NCI-H748 (cell line): ENCODE measurements at regions not wholly inside any gene's neighbourhood (a gene's known extent, or its start where the extent isn't known, plus 50 kb on each side); places are given as distances from the start of the nearest gene placed in this dataset.
"Not testable (repeated sequence)": the region's sequence is repeated elsewhere in the genome, so short reads cannot be mapped to it uniquely, and the experiment has no call there.

Experiments
- DNase-seq: peaks from one replicate; lab custom pipeline; 2025; ENCODE audit not compliant: unreplicated experiment; lab: John Stamatoyannopoulos, UW

- no peak for DNase-seq
Observed at GRCh38 chr3:103927896-103928295, 1438.8 kb upstream of the ALCAM start.

DNA sequence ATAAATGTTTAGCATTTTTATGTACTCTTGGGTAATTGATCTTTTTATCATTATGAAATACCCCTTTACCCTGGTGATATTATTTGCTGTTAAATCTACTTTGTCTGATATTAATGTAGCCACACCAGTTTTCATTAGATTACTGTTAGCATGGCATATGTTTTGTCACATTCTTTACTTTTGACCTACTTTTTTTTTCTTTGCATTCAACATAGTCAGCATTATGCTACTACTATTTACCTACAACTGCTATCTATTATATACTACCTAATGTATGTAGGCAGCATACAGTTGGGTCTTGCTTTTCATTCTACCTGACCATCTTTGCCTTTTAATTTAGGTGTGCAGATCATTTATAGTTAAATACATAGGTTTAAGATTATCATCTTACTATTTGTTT is 1429.6 kb upstream of the ALCAM start:
- no peak for DNase-seq

DNA sequence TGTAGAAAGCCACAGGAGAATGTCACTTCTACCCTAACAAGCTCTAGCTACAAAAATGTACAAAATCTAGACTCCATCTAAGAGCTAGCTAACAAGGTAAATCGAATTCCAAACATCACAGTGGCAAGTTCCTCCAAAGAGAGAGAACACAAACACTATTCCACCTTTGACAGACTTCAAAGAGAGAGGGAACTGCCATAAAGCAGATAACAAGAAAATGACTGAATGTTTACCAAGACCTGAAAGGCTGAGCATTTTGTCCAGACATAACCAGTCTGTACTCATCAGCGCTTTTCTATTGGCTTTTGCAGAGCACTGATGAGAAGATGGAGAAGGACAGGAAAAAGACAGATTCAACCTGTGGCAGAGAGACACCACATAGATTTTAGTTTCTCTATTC is 1419.6 kb upstream of the ALCAM start:
- no peak for DNase-seq

GRCh38 chr3:103949693-103950092 is 1417.0 kb upstream of the ALCAM start:
- DNase-seq, result no peak

DNA sequence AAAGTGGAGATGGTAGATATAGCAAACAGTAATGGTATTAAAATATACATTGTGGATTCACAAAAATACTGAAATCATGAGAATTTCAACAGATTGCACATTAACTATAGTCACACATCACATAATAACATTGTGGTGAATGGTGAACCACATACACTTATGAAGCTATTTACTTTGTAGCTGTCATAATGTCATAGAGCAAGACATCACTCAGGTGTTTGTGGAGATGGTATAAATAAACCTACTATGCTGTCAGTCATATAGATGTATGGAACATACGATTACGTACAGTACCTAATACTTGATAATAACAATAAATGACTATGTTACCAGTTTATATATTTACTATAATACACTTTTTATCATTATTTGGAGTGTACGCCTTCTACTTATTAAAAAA is 1416.0 kb upstream of the ALCAM start:
- DNase-seq, result no peak

DNA sequence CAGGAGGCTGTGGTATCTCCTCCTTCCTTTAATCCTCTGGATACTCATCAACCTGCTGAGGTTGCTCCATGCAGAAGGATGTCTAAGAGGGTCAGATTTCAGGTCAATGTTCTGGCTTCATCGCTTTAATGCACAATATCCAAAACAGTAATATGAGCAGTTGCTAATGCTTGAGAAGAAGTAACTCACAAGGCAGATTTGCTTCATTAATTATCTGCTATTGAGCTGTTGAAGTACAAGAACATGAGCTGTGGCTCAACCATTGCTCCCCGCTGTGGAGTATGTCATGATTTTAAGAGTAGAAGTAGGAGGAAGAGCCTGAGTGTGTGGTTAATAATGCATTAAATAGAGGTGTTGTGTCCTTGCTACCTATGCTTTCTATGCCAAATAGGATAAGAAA is 1412.9 kb upstream of the ALCAM start:
- DNase-seq, result no peak

DNA sequence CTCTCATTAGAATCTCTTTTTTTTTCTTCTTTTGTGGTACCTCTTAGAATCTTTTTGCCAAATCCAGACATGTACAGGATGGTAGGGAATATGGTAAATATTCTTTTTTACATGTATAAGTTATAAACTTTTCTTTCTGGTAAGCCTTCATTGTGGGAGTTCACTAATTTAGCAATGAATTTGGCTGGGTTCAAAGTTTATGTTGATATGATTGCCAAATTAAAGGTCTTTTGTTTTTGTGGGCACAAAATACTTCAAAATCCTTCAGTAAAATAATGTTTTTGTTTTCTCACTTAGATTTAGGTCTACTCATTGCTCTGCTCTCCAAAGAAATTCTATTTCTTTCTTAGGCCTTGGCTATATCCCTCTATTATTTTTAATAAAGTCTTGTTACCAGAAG is 1405.9 kb upstream of the ALCAM start:
- DNase-seq, result no peak

- peak; percentile 38 for DNase-seq
Observed at GRCh38 chr3:103963599-103963998, 1403.1 kb upstream of the ALCAM start.

DNA sequence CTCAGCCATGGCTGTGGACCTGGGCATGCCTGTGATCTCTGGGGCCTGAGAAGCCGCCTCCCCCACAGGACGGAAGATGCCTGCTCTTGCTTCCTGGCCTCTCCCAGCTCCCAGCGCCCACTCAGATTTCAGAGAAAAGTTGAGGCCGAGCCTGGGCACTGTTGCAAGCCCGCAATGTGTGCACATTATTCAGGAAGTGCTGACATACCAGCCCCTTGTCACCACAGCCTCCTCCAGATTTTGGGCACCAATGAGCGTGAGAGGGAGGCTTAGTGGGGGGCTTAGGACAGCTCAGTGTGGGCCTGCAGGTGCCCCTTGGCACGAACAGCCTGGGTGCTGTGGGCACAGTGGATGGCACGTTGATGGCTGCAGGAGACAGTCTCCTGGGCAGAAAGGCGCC is 1400.9 kb upstream of the ALCAM start:
- DNase-seq, result no peak

DNA sequence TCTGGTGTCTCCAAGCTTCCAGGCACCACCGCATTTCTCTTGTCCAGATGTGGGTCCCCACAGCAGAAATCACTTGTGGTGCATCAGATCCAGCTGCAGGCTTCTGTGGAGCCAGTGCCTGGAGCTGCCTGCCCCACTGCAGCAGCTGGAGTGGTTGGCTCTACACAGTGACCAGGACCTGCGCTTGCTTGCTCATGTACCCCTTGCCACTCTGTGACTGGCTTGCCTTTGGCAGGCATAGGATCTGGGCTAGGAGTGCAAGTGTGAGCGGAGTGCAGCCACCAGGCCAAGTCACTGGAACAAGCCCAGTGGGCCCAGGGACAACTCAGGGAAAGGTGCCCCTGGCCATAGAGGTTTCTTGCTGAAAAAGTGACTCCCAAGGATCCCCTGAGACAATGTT is 1400.0 kb upstream of the ALCAM start:
- no peak for DNase-seq

- DNase-seq, result no peak
Observed at GRCh38 chr3:103968131-103968530, 1398.6 kb upstream of the ALCAM start.

GRCh38 chr3:103968751-103969150 is 1398.0 kb upstream of the ALCAM start:
- peak; percentile 4 for DNase-seq

- DNase-seq, result no peak
Observed at GRCh38 chr3:103976931-103977339, 1389.8 kb upstream of the ALCAM start.

DNA sequence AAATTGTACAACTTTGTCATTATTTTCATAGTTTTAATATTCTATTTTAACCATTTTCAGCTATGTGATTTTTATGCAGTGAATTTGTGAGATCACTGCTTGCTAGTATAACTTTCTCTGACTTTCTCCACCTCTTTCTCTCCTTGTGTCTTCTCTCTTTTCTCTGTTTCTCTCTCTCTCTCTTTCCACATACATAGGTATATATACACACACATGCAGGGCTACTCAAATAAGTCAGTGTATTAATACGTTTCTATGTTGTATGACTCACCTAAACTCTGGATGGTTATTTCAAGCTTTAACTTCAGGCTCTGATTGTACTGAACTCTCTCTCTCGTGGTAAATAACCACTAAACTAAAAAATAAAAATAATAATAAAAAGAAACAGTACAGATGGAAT is 1389.3 kb upstream of the ALCAM start:
- no peak for DNase-seq

- peak; percentile 45 for DNase-seq
Observed at GRCh38 chr3:103991461-103992115, 1375.1 kb upstream of the ALCAM start.

- DNase-seq, result peak; percentile 4
Observed at GRCh38 chr3:103992469-103992868, 1374.2 kb upstream of the ALCAM start.

DNA sequence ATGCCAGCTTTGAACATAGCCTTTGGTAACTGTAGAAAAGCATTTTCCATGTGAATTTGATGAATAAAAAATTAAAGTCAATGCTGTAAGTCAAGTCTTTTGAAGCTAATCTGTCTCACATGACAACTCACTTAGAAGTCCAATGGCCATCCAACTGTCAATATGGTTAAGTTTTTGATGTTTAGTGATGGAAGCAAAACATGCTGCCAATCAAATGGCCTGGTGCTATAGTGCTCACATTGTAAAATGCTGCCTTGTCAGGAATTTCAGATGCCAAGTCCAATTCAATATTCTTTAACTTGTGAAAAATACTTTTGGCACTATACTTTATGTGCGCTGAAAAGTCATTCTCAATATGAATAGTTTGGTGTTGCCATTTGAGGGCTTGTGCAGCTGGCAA is 1361.8 kb upstream of the ALCAM start:
- no peak for DNase-seq

DNA sequence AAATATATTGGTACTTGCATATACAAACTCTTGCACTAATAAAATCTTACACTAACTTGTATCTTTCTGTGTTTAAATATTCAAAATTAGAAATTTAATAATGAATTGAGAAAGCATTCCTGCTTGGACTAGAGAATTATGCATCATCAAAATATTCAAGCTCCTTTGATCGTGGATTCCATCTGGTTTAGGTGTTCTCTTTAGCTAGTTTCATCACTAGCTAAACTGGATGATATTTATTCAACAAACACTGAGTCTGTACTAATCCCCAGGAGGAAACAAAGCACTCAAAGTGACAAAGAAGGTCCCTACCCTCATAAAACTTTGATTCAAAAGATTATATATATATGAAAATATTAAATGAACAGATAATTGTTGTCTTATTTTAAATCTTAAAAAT is 1360.9 kb upstream of the ALCAM start:
- no peak for DNase-seq

- DNase-seq, result no peak
Observed at GRCh38 chr3:104018541-104018940, 1348.2 kb upstream of the ALCAM start.

DNA sequence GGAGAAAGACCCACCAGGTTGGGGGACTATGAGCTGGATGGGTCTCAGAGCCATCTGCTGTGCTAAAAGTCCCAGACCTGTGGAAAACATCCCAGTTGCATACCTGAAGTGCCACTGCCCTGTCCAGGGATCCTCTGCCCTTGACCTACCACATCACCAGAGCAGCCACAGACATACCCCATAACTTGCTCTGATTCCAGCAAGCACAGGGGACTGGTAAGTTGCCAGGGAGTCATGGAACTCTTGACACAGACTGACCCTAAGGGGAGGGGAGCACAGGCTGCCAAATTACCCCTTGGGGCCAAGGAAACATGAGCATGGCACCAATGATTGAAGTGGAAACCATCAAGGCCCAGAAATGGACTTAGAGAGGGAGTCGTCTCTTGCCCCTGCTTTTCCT is 1335.1 kb upstream of the ALCAM start:
- no peak for DNase-seq

- DNase-seq, result no peak
Observed at GRCh38 chr3:104032283-104032682, 1334.4 kb upstream of the ALCAM start.

DNA sequence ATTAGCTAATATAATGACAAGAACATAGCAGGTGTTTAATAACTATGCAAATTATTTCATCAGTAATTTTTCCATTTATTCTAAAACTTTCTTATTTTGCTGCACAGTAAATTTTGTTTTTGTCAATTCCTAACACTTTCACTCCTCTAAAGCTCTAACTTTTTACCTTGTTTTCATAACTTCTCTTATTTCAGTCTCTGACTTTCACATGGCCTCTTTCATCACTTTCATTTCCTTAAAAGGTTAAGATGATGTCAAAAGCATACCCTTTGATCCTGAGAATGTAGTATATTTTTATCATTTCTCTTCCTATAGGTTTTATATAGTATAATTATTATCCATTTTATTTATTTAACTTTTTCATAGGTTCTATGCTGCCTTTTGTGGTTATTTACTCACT is 1325.8 kb upstream of the ALCAM start:
- DNase-seq, result no peak

DNA sequence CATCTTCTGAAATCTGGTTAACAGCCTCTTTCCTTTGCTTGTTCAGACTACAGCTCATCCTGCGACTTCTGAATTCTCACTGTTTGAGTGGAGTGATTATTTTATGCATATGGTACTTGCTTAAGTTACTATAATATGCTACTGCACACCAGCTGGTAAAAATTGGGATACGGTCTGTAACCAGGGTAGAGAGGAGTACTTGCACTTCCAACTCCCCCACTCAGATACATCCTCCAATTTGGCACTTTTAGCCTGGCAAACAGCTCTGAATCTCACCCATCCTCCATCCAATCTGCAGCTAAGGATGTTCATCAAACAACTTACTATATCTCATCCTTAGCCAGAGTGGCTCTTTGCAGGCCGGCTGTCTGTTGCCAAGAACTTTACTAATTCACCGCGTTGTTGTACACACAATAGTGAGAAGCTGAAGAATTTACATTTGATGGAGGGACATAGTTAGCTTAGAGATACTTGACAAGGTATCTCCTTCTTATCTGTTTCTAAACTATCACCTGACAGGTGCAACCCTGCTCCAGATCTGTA is 1323.6 kb upstream of the ALCAM start:
- not testable (repeated sequence) for DNase-seq
